ENCODE measurements at regions not wholly inside any gene's neighbourhood (a gene's known extent, or its start where the extent isn't known, plus 50 kb on each side); places are given as distances from the start of the nearest gene placed in this dataset.

- WGBS (ENCODE audit: missing lambda C conversion rate) = 81% methylated on average over 3 of the region's 3 CpGs
- DNase-seq (ENCODE audit: low read depth in 1 of 2, low spot score in 1 of 2) (no peak), FAIRE-seq (no peak), ATAC-seq (no peak)
- TF ChIP-seq KDM1A (IDR thresholded peaks at IDR 0.05; ENCODE audit: low read depth) (no peak), CBX8 (IDR thresholded peaks at IDR 0.05) (no peak), RAD21 (conservative IDR thresholded peaks at IDR 0.05 in 1 of 2, IDR thresholded peaks at IDR 0.05 in 1 of 2) (no peak), NFE2L2 (conservative IDR thresholded peaks at IDR 0.05; ENCODE audit: low read length) (no peak), NR3C1 (IDR thresholded peaks at IDR 0.05) (no peak), ZFP36 (IDR thresholded peaks at IDR 0.05; ENCODE audit: borderline replicate concordance, partially characterized antibody) (no peak), USF2 (IDR thresholded peaks at IDR 0.05) (no peak), NPAS2 (CRISPR knock-in tag; IDR thresholded peaks at IDR 0.05; ENCODE audit: borderline replicate concordance) (no peak), BCL3 (IDR thresholded peaks at IDR 0.05) (no peak), RNF2 (IDR thresholded peaks at IDR 0.05; ENCODE audit: borderline replicate concordance, low read depth) (no peak), KDM5A (IDR thresholded peaks at IDR 0.05) (no peak), HOXB5 (CRISPR knock-in tag; IDR thresholded peaks at IDR 0.05) (no peak), RCOR1 (IDR thresholded peaks at IDR 0.05; ENCODE audit: low read depth, low read length) (no peak), EHF (CRISPR knock-in tag; IDR thresholded peaks at IDR 0.05) (no peak), TP53 (CRISPR knock-in tag; IDR thresholded peaks at IDR 0.05) (no peak), ELK1 (IDR thresholded peaks at IDR 0.05; ENCODE audit: low read depth, low read length) (no peak)
- TF ChIP-seq, protein P1, sequence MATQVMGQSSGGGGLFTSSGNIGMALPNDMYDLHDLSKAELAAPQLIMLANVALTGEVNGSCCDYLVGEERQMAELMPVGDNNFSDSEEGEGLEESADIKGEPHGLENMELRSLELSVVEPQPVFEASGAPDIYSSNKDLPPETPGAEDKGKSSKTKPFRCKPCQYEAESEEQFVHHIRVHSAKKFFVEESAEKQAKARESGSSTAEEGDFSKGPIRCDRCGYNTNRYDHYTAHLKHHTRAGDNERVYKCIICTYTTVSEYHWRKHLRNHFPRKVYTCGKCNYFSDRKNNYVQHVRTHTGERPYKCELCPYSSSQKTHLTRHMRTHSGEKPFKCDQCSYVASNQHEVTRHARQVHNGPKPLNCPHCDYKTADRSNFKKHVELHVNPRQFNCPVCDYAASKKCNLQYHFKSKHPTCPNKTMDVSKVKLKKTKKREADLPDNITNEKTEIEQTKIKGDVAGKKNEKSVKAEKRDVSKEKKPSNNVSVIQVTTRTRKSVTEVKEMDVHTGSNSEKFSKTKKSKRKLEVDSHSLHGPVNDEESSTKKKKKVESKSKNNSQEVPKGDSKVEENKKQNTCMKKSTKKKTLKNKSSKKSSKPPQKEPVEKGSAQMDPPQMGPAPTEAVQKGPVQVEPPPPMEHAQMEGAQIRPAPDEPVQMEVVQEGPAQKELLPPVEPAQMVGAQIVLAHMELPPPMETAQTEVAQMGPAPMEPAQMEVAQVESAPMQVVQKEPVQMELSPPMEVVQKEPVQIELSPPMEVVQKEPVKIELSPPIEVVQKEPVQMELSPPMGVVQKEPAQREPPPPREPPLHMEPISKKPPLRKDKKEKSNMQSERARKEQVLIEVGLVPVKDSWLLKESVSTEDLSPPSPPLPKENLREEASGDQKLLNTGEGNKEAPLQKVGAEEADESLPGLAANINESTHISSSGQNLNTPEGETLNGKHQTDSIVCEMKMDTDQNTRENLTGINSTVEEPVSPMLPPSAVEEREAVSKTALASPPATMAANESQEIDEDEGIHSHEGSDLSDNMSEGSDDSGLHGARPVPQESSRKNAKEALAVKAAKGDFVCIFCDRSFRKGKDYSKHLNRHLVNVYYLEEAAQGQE (IDR thresholded peaks at IDR 0.05) = no peak
- H3K4me3 ChIP-seq = no peak overlapping the region
- no peak overlapping the region for H3K27ac ChIP-seq
- ChIA-PET POLR2A (no interaction called here), CTCF (no interaction called here)
- no peaks in the 10 kb centered on the region for H3K9me3 ChIP-seq
- H3K4me1 ChIP-seq = no peaks in the 10 kb centered on the region
- no peak overlapping the region for H3K4me2 ChIP-seq
Observed at GRCh38 chr1:98344731-98345130, 316.8 kb upstream of the SNX7 start.

- ATAC-seq = no peak
- TF ChIP-seq RAD21 (conservative IDR thresholded peaks at IDR 0.05 in 1 of 2, IDR thresholded peaks at IDR 0.05 in 1 of 2) = no peak
- TF ChIP-seq JUNB (IDR thresholded peaks at IDR 0.05) = no peak
- no peak for TF ChIP-seq ESRRA (IDR thresholded peaks at IDR 0.05; ENCODE audit: borderline replicate concordance, low read length)
- no peak for TF ChIP-seq HOXA7 (CRISPR knock-in tag; IDR thresholded peaks at IDR 0.05)
- TF ChIP-seq CBX8 (IDR thresholded peaks at IDR 0.05) = no peak
- no peak for TF ChIP-seq KDM5A (IDR thresholded peaks at IDR 0.05)
- TF ChIP-seq MAZ (IDR thresholded peaks at IDR 0.05; ENCODE audit: borderline replicate concordance, low read depth, low read length) = no peak
- TF ChIP-seq NPAS2 (CRISPR knock-in tag; IDR thresholded peaks at IDR 0.05; ENCODE audit: borderline replicate concordance) = no peak
- FAIRE-seq = no peak
- POLR2A ChIA-PET = no interaction called here
- Histone ChIP-seq H3K4me2 (no peak overlapping the region), H3K4me3 (no peak overlapping the region), H3K9me3 (no peaks in the 10 kb centered on the region), H3K4me1 (no peaks in the 10 kb centered on the region), H3K27ac (no peak overlapping the region)
- no peak for DNase-seq (ENCODE audit: low read depth in 1 of 2, low spot score in 1 of 2)
- CTCF ChIA-PET = interaction anchor here (0.6 kb wide), 1 partner anchor 1376 kb away, joined by 4 read pairs; no protein-coding TSS in a partner anchor
- 44% methylated on average over 1 of the region's 1 CpG for WGBS (ENCODE audit: missing lambda C conversion rate)
Observed at GRCh38 chr1:98342566-98342965, 319.0 kb upstream of the SNX7 start.
